HG02943 (cell line): ENCODE measurements at regions not wholly inside any gene's neighbourhood (a gene's known extent, or its start where the extent isn't known, plus 50 kb on each side); places are given as distances from the start of the nearest gene placed in this dataset.
"Not testable (repeated sequence)": the region's sequence is repeated elsewhere in the genome, so short reads cannot be mapped to it uniquely, and the experiment has no call there.

Source experiments
- ATAC-seq: cut with Tn5 transposase; IDR thresholded peaks from one replicate; pipeline ENCODE4 v1.9.1; 2021; ENCODE audit warnings: mild to moderate bottlenecking, low read depth, moderate library complexity; ENCODE audit not compliant: unreplicated experiment

DNA sequence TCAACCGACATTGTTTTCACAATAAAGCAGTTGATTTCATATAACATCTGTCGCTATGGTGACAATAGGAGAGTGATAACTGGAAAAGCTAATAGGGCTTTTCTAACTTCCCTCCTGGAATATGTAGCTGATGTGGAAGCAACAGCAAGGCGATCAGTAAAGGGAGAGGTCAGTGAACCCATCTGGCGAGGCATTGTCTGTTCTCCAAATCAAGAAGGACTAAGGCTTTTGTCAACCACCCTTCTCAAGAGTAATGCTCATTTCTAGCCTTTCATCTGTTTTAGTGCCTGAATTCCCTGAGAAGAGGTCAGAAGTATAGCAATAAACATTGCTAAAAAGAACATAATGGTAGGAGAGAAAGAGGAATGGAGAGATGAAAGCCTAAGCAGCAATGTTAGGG, 201.3 kb downstream of the AKAP7 start:
- no peak for ATAC-seq

DNA sequence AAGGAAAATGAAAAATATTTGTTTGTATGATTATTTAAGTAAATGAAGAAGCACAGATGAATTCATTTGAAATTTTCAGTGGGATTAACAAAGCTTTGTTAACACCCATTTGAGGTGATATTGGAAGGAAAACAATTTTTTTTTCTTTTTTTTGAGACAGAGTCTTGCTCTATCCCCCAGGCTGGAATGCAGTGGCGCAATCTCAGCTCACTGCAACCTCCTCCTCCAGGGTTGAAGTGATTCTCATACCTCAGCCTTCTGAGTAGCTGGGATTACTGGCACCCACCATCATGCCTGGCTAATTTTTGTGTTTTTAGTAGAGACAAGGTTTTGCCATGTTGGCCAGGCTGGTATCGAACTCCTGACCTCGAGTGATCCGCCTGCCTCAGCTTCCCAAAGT, 211.6 kb downstream of the AKAP7 start:
- not testable (repeated sequence) for ATAC-seq

DNA sequence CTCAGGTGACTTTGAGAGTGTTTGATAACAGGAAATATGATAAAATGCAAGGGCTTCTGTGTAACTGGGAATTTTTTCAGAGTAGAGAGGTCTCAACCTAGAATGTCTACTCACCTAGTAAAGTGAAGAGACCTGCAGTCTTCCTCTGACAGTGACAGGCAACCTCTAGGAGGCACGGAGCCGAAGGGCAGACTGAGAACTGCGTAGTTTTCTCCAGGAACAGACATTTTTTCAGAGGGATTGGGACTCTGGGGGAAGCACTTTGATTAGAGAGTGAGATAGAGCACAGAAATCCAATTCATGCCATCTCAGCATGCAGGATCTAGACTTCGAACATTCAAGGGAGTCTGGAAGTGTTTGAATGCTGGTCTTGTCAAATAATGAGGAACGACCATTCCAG, 213.3 kb downstream of the AKAP7 start:
- ATAC-seq = no peak

DNA sequence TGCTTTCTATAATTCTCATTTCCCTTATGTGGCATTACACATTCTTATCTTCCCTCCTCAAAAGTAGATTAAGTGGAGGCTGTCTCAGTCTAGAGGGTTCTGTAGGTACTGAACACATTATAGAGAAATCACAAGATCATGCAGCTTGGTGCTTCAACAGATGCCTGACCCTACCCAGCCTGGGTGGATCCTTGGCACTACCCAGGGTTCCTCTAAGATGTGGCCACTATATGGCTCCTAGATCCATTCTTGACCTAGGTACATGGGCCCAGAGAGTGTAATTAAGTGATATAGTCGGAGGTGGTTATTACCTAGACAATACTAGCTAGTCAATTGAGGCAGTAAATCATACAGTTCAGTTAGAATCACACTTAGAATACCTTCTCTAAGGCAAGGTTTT, 213.9 kb downstream of the AKAP7 start:
- no peak for ATAC-seq

DNA sequence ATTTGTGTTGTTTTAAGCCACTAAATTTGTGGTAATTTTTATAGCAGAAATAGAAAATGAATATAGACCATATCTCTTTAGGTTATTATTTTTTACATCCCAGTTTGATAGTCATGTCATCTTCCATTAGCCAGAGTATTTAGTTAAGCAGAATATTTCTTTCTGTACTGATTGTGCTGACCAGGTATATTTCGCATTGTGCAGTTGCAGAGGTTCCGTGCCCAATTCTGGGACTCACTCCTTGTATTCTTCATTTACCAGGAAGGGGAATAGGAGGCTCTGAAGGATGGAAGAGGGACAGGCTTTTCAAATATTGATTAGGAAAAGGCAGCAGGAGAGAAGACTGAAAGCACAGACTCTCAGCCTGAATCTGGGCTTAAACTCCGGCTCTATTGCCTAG, 217.8 kb downstream of the AKAP7 start:
- ATAC-seq = no peak

DNA sequence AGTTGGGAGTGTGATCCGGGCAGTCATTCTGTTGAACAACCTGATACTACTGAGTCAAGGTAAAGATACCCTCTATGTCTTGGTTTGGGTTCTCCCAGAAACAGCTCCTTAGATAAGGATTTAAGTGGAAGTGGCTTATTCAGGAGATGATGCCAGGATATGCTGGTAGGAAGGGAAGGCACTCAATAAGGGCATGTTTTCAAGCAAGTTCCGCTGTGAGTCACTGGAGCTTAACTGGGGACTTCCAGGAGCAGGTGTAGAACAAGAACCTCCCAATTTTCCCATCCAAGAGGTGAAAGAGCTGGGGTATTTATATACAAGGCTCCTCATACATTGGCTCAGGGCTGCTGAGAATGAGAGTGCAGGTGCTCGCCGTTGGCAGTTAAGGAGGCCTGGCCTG, 218.6 kb downstream of the AKAP7 start:
- no peak for ATAC-seq

DNA sequence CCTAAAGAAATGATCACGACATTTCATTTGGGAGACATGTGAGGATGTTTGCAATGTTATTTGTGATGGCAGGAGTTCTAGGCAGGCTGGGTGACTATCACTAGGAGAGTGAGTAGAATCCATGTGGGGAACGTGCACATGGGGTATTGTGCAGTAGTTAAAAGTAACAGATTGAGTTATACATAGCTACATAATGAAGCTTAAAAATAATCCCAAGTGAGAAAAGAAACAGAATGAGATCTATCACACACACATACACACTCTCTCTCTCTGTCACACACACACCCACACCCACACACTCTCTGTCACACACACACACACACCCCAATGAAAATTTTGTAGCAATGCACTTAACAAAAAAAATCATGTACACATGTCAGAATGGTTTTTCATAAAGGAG, 218.7 kb upstream of the ARG1 start:
- no peak for ATAC-seq

DNA sequence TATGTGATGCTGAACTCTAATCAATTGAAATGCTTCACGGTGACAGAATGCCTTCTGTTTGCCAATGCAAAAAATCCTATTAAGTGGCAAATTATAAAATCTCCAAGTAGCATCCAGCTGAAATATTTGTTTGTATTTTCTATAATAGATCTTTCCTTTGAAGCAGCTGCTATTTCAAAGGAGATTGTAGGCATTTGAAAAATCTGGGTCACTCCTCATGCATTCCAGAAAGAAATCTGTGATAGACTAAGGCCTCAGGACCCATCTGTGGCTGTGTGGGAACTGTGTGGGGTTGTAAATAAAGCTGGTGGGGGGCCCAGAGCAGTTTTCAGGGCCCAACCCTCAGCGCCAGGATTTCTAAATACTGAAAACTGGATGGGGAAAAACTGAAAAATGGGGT, 216.9 kb upstream of the ARG1 start:
- ATAC-seq = no peak

DNA sequence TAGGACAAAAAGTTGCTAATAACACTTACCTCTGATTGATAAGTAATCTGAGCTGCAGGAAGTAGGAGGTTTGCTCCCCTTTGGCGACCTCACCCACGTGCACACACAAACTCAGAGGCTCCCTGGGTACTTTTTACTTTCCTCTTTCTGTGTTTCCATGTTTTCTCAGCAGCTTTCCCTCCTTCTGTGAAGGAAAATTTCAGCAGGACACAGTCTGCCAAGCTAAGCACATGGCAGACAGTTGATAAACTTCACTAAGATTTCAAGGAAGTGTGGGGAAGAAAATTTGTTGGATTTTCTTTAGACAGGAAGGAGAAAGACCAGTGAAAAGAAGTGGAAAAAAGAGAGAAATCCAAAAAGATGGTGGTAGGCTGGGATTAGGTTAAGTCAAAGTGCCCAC, 215.5 kb upstream of the ARG1 start:
- ATAC-seq = no peak

DNA sequence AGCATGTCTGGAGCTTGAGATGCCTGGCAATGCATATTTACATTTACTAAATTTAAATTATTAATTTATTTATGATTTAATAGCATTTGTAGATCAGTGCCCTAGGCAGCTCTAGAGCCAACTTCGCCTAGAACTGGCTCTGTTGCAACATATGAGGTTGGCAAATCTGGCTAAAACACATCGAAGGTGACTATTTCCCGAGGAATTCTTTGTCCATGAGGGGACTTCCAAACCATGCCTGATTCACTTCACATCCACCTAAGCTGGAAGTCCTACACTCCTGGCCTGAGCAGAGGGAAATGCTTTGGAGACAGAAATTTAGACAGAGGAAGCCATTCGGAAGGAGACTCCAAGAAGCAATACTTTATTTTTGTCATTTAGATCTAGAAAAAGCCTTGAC, 211.0 kb upstream of the ARG1 start:
- no peak for ATAC-seq

DNA sequence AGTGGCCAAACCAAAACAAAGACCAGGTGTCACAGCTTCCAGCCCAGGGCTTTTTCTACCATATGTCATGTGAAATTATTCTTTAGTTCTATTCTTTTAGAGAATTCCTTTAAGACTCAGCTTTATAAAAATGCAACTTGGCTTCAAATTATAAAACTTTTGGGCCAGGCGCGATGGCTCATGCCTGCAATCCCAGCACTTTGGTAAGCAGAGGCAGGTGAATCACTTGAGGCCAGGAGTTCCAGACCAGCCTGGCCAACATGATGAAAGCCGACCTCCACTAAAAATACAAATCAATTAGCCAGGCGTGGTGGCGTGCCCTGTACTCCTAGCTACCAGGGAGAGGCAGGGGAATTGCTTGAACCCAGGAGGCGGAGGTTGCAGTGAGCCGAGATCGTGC, 210.3 kb upstream of the ARG1 start:
- no peak for ATAC-seq

DNA sequence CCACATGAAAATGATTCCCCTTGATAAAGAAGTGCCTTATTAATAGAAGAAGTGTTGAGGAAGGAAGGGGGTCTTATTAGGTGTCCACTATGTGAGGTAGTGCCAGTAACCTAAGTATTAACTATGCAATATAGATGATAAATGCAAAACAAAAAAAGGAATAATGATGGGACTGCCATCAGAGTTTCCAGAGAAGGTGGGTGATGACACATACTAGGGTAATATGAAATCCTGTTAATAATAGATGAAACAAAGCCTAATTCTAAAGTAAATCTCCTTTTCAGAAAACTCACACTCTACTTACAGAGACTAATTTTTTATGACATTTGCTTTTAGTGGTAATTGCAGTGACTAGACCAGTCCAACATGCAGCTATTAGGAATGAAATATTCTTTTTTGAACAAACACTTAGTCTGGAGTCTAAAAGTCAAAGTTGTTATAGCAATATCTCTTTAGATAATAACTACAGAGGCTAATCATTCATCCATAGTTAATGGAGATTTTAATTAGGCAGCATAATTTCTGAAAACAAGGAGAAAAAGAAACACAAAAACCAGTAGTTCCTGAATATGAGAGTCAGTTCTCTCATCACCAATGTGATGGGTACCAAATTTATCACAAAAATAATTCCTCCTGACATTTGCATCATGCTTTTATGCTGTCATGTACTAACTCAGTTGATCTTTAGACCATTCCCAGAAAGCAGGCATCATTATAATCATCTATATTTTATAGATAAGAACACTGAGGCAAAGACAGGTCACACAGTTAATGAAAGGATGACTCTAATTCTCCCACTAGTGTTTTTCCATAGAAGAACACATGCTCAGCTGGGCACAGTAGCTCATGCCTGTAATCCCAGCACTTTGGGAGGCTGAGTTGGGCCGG, 208.8 kb upstream of the ARG1 start:
- ATAC-seq = no peak

DNA sequence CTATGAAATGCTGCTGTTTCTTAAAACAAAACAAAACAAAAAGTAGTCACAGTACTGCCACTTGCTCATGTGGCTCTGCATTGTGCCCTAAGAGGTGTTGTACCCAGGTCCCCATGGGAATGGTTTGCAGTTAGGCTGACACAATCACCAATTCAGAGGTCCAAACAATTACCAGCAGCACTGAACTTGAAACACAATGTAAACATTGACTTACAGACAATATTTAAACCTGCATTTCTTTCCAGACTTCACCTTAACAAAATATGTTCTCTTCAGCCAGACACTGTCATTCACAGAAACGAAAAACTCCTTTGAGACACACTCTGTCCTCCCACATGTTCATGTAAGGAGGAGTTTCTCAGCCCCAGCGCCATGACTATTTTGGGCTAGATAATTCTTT, 206.8 kb upstream of the ARG1 start:
- ATAC-seq = no peak

DNA sequence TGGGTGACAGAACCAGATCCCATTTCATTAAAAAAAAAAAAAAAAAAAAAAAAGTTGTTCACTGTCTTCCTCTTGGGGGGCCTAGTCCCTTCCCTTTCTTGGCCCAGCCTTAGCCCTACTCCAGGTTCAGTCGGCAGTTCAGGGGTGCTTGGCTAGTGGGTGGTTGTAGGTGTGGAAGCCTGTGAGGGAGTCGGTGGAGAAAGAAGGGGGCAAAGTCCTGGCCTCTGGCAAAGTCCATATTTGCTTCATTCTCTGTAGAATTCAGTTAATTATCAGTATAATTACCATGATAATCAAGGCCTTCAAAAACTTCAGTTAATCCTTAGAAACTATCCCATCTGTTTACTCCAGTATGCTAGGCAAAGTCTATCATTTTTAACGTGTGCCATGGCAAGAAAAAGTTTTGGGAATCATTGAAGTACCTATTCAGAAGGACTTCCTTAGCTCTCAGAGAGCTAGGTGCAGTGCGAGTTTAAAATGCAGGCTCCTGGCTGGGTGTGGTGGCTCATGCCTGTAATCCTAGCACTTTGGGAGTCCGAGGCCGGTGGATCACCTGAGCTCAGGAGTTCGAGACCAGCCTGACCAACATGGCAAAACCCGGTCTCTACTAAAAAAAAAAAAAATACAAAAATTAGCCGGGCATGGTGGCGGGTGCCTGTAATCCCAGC, 205.7 kb upstream of the ARG1 start:
- ATAC-seq = no peak

DNA sequence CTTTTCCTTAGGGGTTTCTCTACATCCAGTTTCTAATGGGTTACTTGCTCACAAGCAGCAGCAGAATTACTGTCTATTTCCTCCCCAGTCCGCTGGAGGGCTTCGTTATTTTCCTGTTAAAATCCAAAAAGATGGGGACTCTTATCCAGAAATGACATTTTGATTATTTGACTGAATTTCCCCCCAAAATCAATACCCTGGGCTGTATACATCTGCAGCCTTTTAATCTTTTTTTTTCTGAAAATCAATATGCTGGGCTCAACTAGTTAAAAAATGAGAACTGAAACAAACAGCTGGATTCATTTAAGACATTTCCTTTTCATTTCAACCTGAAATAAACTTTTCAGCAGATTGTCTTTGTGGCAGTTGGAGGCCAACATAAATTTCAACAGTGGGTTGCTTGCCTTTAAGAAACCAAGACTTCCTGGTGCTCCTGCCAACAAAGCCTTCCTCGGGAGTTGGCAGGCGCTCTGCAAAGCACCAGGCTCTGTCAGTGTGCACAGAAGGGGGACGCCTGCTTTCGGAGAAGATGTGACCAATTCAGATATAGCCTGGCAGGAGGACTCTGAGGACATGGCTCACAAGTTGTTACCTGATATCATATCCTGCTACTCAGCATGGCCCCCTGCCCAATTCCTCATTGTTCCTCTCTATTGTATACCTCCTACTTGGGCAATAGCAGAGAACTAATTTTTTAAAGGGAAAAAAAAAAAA, 204.7 kb upstream of the ARG1 start:
- ATAC-seq = peak; percentile 79

DNA sequence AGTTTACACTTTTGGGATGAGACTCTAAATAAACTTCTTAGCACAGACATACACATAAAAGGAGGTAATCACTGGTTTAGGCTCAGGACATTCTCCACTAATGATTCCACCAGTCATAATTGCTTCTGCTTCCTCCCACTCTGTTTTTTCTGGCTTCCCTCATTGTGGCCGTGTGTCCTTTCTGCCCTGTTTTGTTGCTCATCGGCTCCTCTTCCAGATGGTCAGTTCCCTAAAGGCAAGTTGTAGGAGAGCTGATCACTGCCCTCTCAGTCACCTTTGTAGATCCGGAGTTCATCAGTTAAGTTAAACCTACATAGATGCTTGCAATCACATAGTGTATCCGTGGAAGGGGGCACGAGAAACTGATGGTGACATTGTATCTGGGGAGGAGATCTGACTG, 200.5 kb upstream of the ARG1 start:
- no peak for ATAC-seq

DNA sequence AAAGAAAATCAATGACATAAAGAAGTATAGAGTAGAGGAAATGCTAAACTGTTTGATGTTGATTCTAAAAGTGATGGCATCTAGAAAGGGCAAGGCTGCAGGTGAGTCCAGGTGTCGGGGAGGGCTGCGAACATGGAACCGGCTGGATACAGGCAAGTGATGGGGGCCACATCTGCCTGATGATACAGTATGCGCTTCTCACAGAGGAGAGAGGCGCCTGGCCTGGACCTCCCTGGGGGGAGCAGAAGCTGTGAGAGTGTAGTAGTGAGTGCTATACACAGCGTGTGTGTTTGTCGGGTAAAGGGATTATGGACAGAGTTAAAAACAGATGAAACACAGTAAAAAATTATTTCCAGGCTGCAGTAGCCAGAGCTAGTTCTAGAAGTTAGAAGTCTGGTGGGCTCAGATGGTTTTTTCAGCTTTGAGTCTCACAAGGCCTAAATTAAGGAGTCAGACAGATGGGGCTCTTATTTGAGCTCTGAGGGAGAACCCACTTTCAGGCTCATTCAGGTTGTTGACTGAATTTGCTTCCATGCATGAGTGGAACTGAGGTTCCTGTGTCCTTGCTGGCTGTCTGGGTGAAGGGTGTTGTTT, 195.8 kb upstream of the ARG1 start:
- no peak for ATAC-seq

DNA sequence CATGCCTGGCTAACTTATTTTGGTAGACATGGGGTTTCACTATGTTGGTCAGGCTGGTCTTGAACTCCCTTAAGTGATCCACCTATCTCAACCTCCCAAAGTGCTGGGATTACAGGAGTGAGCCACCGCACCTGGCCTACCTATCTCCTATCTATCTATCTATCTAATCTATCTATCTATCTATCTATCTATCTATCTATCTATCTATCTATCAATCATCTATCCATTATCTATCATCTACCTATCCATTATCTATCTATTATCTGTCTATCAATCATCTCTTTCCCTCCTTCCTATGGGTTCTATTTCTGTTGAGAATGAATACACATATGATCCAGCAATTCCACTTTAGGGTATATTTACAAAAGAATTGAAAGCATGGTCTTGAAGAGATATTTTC, 194.2 kb upstream of the ARG1 start:
- ATAC-seq = no peak

DNA sequence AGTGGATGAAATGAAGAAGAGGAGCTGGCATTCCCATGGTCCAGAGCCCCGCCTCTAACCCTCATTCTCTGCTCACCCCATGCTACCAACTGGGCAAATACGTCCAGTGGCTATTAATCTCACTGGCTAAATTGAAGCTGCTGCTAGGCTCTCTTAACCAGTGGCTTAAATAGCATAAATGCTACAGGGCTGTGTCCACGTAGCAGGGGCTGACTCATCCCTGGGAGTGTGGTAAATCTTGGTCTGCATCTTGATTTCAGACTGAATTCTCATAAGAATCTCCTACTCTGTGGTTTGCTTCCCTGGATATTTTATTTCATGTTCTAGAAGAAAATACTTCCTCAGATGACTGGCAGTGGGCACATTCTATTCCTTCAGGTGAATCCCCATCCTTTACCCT, 193.1 kb upstream of the ARG1 start:
- no peak for ATAC-seq

DNA sequence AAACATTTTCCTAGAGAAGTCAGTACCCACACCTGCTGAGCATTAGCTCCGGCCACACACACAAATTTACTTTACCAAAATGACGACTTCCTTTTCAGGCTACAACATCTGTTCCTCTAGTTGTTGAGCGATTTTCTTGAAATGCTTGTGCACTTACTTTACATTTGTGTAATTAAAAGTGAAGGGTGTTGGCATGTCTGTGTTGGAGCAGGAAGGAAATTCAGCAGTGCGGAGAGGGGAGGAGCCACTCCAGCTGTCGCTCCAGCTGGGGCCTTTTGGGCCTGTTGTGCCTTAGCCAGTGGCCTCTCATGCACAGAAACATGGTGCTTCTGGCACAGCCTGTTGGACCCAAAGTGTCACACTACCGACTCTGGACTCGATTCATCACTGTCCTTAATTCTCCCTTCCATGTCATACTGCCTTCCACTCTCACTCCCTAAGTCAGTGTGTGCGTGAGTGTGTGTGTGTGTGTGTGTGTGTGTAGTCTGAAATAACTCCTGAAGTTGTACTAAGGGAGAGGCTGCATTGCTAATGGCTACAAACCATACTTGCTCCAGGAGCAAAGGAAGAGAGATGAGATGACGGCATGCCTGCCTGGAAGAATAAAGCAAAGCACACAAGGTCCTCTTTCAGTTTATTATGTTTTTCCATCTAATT, 191.8 kb upstream of the ARG1 start:
- ATAC-seq = no peak

DNA sequence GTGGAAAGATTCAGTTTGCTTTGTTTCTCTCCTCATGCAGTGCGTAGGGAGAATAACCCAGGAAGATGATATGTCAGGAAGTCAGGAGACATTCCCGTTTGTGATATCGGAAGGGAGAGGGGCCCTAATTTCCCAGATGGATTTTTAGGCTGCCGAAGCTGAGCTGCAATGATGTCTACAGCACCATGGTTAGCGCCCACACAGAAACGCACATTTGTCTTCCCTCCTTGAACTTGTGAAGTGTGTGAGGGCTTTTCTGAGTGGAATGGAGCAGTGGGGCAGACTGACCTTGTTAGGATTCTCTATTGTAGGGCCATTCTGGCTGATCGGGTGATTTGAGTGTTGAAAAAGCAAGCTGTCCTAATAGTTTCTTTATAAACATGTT, 191.3 kb upstream of the ARG1 start:
- no peak for ATAC-seq
